T-helper 1 cell (primary cell): ENCODE measurements at regions not wholly inside any gene's neighbourhood (a gene's known extent, or its start where the extent isn't known, plus 50 kb on each side); places are given as distances from the start of the nearest gene placed in this dataset.
"Not testable (repeated sequence)": the region's sequence is repeated elsewhere in the genome, so short reads cannot be mapped to it uniquely, and the experiment has no call there.

Source experiments
- DNase-seq, 5 donors: peaks; one replicate each; pipeline ENCODE4 v3.0.0-alpha.2; 2012 to 2020

GRCh38 chr5:7096294-7096693, 299.6 kb upstream of the ADCY2 start:
- no peak for DNase-seq

DNA sequence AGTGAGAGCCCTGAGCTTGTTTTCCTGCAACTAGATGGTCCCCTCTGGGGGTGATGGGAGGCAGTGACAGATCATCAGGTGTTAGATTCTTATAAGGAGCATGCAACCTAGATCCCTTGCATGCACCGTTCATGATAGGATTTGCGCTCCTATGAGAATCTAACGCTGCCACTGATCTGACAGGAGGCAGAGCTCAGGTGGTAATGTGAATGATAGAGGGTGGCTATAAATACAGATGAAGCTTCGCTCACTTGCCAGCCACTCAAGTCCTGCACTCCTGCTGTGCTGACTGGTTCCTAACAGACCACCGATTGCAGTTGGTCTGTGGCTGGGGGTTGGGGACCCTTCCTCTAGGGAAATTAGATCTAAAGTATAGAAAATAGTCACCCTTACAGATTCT, 290.6 kb upstream of the ADCY2 start:
- DNase-seq: no peak

- DNase-seq: no peak
Measured at GRCh38 chr5:7117961-7118360, 278.0 kb upstream of the ADCY2 start.

- DNase-seq: no peak
Measured at GRCh38 chr5:7131680-7132079, 264.3 kb upstream of the ADCY2 start.

- DNase-seq: no peak
Measured at GRCh38 chr5:7146886-7147285, 249.1 kb upstream of the ADCY2 start.

DNA sequence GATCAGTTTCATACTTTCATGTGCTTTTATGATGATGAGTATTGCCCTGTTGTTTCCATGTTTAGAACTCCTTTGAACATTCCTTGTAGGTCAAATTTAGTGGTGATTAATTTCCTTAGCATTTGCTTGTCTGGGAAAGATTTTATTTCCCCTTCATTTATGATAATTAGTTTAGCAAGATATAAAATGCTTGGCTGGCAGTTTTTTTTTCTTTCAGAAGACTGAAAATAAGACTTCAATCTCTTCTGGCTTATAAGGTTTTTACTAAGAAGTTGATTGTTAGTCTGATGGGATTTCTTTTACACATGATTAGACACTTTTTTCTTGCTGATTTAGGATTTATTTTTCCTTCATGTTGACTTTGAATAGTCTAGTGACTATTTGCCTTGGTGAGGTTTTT, 238.9 kb upstream of the ADCY2 start:
- no peak for DNase-seq

- DNase-seq: no peak
Measured at GRCh38 chr5:7169240-7169878, 226.6 kb upstream of the ADCY2 start.

- not testable (repeated sequence) for DNase-seq
Measured at GRCh38 chr5:7170785-7171184, 225.2 kb upstream of the ADCY2 start.

- DNase-seq: no peak
Measured at GRCh38 chr5:7179364-7179763, 216.6 kb upstream of the ADCY2 start.

DNA sequence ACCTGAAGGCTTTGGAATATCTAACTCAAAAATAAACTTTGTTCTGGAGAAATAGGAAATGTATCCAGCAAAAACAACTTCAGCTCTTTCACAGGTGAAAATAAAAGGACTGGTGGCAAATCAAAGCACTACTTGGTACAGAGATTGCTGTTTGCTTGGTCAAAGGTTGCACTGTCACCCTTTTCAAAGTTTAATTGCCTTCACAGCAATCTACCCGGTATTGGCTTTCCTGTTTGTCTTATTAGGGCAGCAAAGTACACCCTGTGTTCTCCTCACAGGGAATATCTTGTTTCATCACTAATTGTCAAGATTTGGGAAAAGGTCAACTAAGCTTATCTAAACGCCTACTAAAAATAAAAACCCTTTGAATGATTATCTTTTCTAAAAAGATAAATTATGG, 214.1 kb upstream of the ADCY2 start:
- DNase-seq: no peak

GRCh38 chr5:7185742-7186141, 210.2 kb upstream of the ADCY2 start:
- DNase-seq: no peak

DNA sequence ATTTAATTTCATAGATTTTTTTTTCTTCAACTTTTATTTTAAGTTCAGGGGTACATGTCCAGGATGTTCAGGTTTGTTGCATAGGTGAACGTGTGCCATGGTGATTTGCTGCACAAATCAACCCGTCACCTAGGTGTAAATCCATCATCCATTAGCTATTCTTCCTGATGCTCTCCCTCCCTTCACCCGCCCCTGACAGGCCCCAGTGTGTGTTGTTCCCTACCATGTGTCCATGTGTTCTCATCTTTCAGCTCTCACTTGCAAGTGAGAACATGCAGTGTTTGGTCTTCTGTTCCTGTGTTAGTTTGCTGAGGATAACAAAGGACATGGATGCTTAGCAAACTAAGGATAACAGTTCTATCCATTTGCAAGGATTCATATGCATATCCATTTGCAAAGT, 209.1 kb upstream of the ADCY2 start:
- no peak for DNase-seq

GRCh38 chr5:7190712-7191250, 205.2 kb upstream of the ADCY2 start:
- DNase-seq: no peak

DNA sequence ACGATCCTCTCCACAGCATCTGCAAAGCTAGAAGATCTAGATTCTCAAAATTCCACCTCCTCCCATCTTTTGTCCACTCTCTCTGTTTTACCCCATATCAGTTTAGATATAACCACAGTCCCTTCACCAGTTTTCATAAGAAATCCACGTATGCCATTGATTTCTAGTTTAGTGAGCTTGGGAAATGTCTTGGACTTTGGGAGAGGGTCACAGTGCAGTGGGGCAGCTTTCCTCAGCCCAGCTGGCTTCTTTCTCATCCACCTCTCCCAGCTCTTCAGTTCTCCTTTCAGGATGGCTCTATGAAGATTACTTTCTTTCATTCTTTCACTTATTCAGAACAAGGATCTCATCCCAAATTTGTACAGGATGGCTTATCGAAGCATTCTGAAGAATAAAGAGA, 203.9 kb upstream of the ADCY2 start:
- no peak for DNase-seq

DNA sequence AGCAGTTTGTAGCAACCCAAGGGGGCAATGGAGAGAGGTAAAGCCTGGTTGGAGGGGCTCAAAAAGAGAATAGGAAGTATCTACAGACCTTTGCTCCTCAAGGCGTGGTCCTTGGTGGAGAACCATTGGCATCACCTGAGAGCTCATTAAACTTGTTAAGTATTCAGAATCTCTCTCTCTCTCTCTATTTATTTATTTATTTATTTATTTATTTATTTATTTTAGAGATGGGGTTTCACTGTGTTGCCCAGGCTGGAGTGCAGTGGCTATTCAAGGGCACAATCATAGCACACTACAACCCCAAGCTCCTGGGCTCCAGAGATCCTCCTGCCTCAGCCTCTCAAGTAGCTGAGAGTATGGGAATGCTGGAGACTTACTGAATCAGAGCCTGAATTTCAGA, 193.1 kb upstream of the ADCY2 start:
- DNase-seq: no peak

GRCh38 chr5:7207979-7208378, 188.0 kb upstream of the ADCY2 start:
- no peak for DNase-seq

- DNase-seq: no peak
Measured at GRCh38 chr5:7208938-7209337, 187.0 kb upstream of the ADCY2 start.

GRCh38 chr5:7209658-7210057, 186.3 kb upstream of the ADCY2 start:
- no peak for DNase-seq

DNA sequence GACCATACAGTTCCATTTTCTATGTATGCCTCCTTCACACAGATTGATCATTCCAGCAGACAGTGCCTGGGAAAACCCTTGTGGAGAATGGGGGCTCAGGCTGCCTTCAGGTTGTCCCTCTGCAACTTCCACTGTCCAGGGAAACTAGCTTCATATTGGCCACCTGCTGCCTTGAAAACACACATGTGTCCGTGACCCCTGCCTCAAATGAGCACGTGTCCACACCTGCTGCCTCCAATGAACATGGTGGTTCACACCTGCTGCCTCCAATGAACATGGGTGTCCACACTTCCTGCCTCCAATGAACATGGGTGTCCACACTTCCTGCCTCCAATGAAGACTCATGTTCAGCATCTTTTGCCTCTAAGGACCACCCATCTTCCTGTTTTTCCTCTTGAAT, 185.4 kb upstream of the ADCY2 start:
- no peak for DNase-seq

DNA sequence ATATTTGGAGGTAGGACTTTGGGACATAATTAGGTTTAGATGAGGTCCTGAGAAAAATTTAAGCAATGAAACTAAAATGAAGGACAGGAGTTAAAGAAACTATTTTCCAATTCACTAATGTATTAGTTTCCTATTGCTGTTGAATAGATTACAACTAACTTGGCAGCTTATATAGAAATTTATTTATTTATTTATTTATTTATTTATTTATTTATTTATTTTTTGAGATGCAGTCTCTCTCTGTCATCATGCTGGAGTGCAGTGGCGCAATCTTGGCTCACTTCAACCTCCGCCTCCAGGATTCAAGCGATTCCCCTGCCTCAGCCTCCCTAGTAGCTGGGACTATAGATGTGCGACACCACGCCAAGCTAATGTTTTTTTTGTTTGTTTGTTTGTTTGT, 182.4 kb upstream of the ADCY2 start:
- DNase-seq: no peak

GRCh38 chr5:7214906-7215416, 181.0 kb upstream of the ADCY2 start:
- no peak for DNase-seq

DNA sequence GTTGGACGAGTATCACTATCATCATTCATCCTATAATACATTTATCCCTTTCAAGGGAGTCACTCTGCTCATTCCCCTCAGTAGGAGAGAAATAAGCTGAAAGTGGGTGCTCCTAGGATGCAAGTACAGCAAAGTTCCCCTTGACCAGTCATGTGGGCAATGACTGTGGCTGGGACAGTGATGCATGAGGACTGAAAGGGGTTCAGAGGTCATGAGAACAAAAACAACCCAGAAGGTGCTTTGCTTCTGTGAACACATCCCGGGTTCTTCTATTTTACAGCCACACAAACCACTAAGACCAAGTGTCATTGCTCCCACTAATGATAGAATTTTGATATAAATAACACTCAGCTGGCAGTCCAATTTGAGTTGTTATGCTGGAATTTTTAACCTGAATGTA, 177.8 kb upstream of the ADCY2 start:
- DNase-seq: no peak

GRCh38 chr5:7220156-7220555, 175.8 kb upstream of the ADCY2 start:
- no peak for DNase-seq

GRCh38 chr5:7221041-7221440, 174.9 kb upstream of the ADCY2 start:
- DNase-seq: no peak

GRCh38 chr5:7225826-7226225, 170.1 kb upstream of the ADCY2 start:
- no peak for DNase-seq
